HCT116 (cell line): ENCODE measurements at regions not wholly inside any gene's neighbourhood (a gene's known extent, or its start where the extent isn't known, plus 50 kb on each side); places are given as distances from the start of the nearest gene placed in this dataset.

Source experiments
- ATAC-seq: fragments of 200-7000 bp; cut with Tn5 transposase; 2 replicates; pipeline ENCODE4 v1.9.1; 2020; ENCODE audit warnings: mild to moderate bottlenecking, moderate library complexity
- BruUV-seq: library from RNA; stranded (reverse); fragments of 400-500 nt; replicated peaks from 2 replicates; lab custom pipeline; 2021; lab: Mats Ljungman, UMichigan
- CTCF ChIA-PET: fragments of 300-600 bp; sonication (Branson Sonifier 250); formaldehyde crosslinking; loops from one replicate; lab custom pipeline; 2021; ENCODE audit warnings: antibody characterized with exemption; lab: Charles Lee
- POLR2A ChIA-PET: fragments of 300-600, 350-600 bp; sonication (Branson Sonifier 250); formaldehyde crosslinking; loops from one replicate; lab custom pipeline; 2021; ENCODE audit warnings: antibody characterized with exemption; lab: Charles Lee
- RAD21 ChIA-PET, 2 experiments: fragments of 300-600 bp; sonication (Branson Sonifier 250); formaldehyde crosslinking; loops; one replicate each; lab custom pipeline; 2023; ENCODE audit warnings: low total read pairs in 2 of 2; ENCODE audit not compliant: uncharacterized antibody in 2 of 2, unreplicated experiment in 2 of 2, low non-redundant PET in 1 of 2; lab: Charles Lee
- DNase-seq: peaks from one replicate; pipeline ENCODE4 v3.0.0-alpha.2; 2010; ENCODE audit warnings: low read depth, low spot score
- H2AFZ ChIP-seq: fragments of 200-600 bp; shearing (Covaris generic), sonication (generic); 2 replicates; pipeline ENCODE4 v1.6.1; 2017; ENCODE audit warnings: low read depth, mixed run types, mixed read lengths, antibody characterized with exemption, low read length; ENCODE audit not compliant: poor library complexity, severe bottlenecking
- H3K27ac ChIP-seq: 2 replicates; pipeline ENCODE4 v1.5.1; 2012; ENCODE audit warnings: low read depth, low read length
- H3K27me3 ChIP-seq: fragments of 200-600 bp; sonication (generic); 2 replicates; pipeline ENCODE4 v1.6.1; 2016; ENCODE audit warnings: mixed run types, low read length, mixed read lengths; ENCODE audit not compliant: insufficient read depth
- H3K36me3 ChIP-seq, 2 experiments: fragments of 200-500 bp in 1 of 2; fragments of 200-600 bp in 1 of 2; sonication (Bioruptor generic) in 1 of 2; sonication (generic) in 1 of 2; 2 replicates each; pipeline versions ENCODE4 v1.5.1 to v1.6.1; 2014 to 2016; ENCODE audit warnings: low read length in 2 of 2, inconsistent platforms in 1 of 2, mixed read lengths in 1 of 2, mixed run types in 1 of 2; ENCODE audit not compliant: insufficient read depth in 2 of 2, control insufficient read depth in 1 of 2
- H3K4me1 ChIP-seq, 2 experiments: fragments of 200-600 bp in 1 of 2; sonication (generic) in 1 of 2; 2 replicates each; pipeline versions ENCODE4 v1.5.1 to v1.6.1; 2012 to 2017; ENCODE audit warnings: low read length in 2 of 2, inconsistent platforms in 1 of 2, mild to moderate bottlenecking in 1 of 2, mixed read lengths in 1 of 2, mixed run types in 1 of 2, moderate library complexity in 1 of 2; ENCODE audit not compliant: insufficient read depth in 2 of 2, control insufficient read depth in 1 of 2
- H3K4me2 ChIP-seq: fragments of 200-600 bp; sonication (generic); 2 replicates; pipeline ENCODE4 v1.6.1; 2017; ENCODE audit warnings: mixed run types, low read length, mixed read lengths
- H3K4me3 ChIP-seq, 2 experiments: fragments of 200-600 bp in 1 of 2; sonication (generic) in 1 of 2; replicated peaks in 1 of 2; 2 replicates each; pipeline ENCODE4 v1.5.1; 2011 to 2016; ENCODE audit warnings: low read length in 2 of 2, control low read depth in 1 of 2, low read depth in 1 of 2, mild to moderate bottlenecking in 1 of 2, mixed read lengths in 1 of 2, mixed run types in 1 of 2
- H3K79me2 ChIP-seq: fragments of 200-600 bp; sonication (generic); 2 replicates; pipeline ENCODE4 v1.6.1; 2017; ENCODE audit warnings: mild to moderate bottlenecking, mixed run types, low read length, moderate library complexity, mixed read lengths; ENCODE audit not compliant: insufficient read depth
- H3K9ac ChIP-seq: fragments of 200-600 bp; sonication (generic); 2 replicates; pipeline ENCODE4 v1.6.1; 2016; ENCODE audit warnings: low read length, mixed read lengths
- H3K9me2 ChIP-seq: fragments of 200-600 bp; sonication (generic), shearing (Covaris generic); 2 replicates; pipeline ENCODE4 v1.6.1; 2017; ENCODE audit warnings: mixed run types, mild to moderate bottlenecking, moderate library complexity; ENCODE audit not compliant: insufficient read depth
- H3K9me3 ChIP-seq, 2 experiments: fragments of 200-500 bp in 1 of 2; fragments of 200-600 bp in 1 of 2; sonication (Bioruptor generic) in 1 of 2; sonication (generic) in 1 of 2; 2 replicates each; pipeline ENCODE4 v1.6.1; 2014 to 2017; ENCODE audit warnings: low read length in 2 of 2, mixed read lengths in 2 of 2, inconsistent platforms in 1 of 2, low read depth in 1 of 2, mild to moderate bottlenecking in 1 of 2, mixed run types in 1 of 2, moderate library complexity in 1 of 2; ENCODE audit not compliant: control insufficient read depth in 1 of 2, insufficient read depth in 1 of 2
- H4K20me1 ChIP-seq: fragments of 200-600 bp; sonication (generic), shearing (Covaris generic); 2 replicates; pipeline ENCODE4 v1.6.1; 2017; ENCODE audit warnings: mixed run types, mild to moderate bottlenecking, moderate library complexity; ENCODE audit not compliant: insufficient read depth
- CBX3 ChIP-seq: IDR thresholded peaks from 2 replicates; pipeline ENCODE4 v1.6.1; 2012; ENCODE audit warnings: low read depth
- CEBPB ChIP-seq: IDR thresholded peaks from 2 replicates; pipeline ENCODE4 v1.6.1; 2012; ENCODE audit warnings: low read depth
- EZH2 ChIP-seq: fragments of 200-600 bp; sonication (generic); IDR thresholded peaks from 2 replicates; pipeline ENCODE4 v1.6.1; 2017; ENCODE audit warnings: antibody characterized with exemption, mixed run types
- EZH2phosphoT487 ChIP-seq: fragments of 200-600 bp; IDR thresholded peaks from 2 replicates; pipeline ENCODE4 v1.6.1; 2018; ENCODE audit warnings: antibody characterized with exemption, borderline replicate concordance
- RAD21 ChIP-seq: IDR thresholded peaks from 2 replicates; pipeline ENCODE4 v1.6.1; 2012; ENCODE audit warnings: low read depth, mild to moderate bottlenecking
- SIN3A ChIP-seq: IDR thresholded peaks from 2 replicates; pipeline ENCODE4 v1.6.1; 2012; ENCODE audit warnings: low read depth
- SP1 ChIP-seq: IDR thresholded peaks from 2 replicates; pipeline ENCODE4 v1.6.1; 2012; ENCODE audit warnings: low read depth
- TCF7L2 ChIP-seq: IDR thresholded peaks from 2 replicates; pipeline ENCODE4 v1.7.0; 2011; ENCODE audit warnings: borderline replicate concordance, inconsistent platforms; ENCODE audit not compliant: insufficient read depth, insufficient read length; ENCODE audit errors: extremely low read depth
- ZBTB33 ChIP-seq: IDR thresholded peaks from 2 replicates; pipeline ENCODE4 v1.6.1; 2011; ENCODE audit warnings: mild to moderate bottlenecking, low read length, moderate library complexity; ENCODE audit not compliant: insufficient replicate concordance; ENCODE audit errors: extremely low read depth
- ZFX ChIP-seq: fragments of 450-650 bp; IDR thresholded peaks from 2 replicates; pipeline ENCODE4 v1.6.1; 2017
- intact Hi-C: fragments of 100-400 bp; cut with micrococcal nuclease; formaldehyde crosslinking; loops from 2 replicates; pipeline ENCODE4 v1.10.0; 2022
- TF ChIP-seq, protein P1 (sequence below): IDR thresholded peaks from 2 replicates; pipeline ENCODE4 v1.6.1; 2012; ENCODE audit warnings: low read depth
- TF ChIP-seq, protein P2 (sequence below): IDR thresholded peaks from 2 replicates; pipeline ENCODE4 v1.6.1; 2012
- TF ChIP-seq, protein P3 (sequence below), 3 experiments: fragments of 200-600 bp in 1 of 3; sonication (generic) in 1 of 3; IDR thresholded peaks in 2 of 3; conservative IDR thresholded peaks in 1 of 3; 2 replicates each; pipeline ENCODE4 v1.5.1; 2012 to 2017; ENCODE audit warnings: low read depth in 2 of 3, low read length in 2 of 3, antibody characterized with exemption in 1 of 3, borderline replicate concordance in 1 of 3, control low read depth in 1 of 3, mild to moderate bottlenecking in 1 of 3, mixed read lengths in 1 of 3, mixed run types in 1 of 3, moderate library complexity in 1 of 3; ENCODE audit not compliant: insufficient read depth in 1 of 3

- no peak for TF ChIP-seq EZH2
- TF ChIP-seq SIN3A = no peak
- TF ChIP-seq, protein P1, sequence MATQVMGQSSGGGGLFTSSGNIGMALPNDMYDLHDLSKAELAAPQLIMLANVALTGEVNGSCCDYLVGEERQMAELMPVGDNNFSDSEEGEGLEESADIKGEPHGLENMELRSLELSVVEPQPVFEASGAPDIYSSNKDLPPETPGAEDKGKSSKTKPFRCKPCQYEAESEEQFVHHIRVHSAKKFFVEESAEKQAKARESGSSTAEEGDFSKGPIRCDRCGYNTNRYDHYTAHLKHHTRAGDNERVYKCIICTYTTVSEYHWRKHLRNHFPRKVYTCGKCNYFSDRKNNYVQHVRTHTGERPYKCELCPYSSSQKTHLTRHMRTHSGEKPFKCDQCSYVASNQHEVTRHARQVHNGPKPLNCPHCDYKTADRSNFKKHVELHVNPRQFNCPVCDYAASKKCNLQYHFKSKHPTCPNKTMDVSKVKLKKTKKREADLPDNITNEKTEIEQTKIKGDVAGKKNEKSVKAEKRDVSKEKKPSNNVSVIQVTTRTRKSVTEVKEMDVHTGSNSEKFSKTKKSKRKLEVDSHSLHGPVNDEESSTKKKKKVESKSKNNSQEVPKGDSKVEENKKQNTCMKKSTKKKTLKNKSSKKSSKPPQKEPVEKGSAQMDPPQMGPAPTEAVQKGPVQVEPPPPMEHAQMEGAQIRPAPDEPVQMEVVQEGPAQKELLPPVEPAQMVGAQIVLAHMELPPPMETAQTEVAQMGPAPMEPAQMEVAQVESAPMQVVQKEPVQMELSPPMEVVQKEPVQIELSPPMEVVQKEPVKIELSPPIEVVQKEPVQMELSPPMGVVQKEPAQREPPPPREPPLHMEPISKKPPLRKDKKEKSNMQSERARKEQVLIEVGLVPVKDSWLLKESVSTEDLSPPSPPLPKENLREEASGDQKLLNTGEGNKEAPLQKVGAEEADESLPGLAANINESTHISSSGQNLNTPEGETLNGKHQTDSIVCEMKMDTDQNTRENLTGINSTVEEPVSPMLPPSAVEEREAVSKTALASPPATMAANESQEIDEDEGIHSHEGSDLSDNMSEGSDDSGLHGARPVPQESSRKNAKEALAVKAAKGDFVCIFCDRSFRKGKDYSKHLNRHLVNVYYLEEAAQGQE = no peak
Measured at GRCh38 chr4:184902550-184902949, 76.8 kb upstream of the ACSL1 start (continued).

DNA sequence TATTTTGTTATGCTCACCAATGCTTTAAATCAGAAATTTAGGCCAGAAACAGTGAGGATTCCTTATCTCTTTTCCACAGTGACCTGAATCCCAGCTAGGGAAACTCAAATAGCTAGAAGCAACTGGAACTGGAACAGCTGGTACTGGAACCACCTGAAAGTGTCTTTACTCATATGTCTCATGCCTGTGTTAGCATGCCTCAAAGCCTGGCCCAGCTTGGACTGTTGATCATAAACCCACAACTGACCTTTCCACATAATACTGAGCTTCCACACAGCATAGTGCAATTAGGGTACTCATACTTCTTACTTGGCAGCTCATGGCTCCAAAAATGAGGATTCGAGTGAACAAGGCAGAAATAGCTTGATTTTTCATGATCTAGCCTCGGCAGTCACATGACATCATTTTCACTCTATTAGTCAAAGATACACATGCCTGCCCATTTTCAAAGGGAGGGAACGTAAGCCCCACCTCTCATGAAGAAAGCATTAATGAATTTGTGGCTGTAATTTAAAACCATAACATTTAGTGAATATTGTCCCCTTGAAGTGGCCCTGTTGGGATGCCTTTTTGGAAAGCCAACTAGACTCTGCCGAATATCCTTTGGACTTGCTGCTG lies 80.8 kb upstream of the ACSL1 start:
- BruUV-seq = no TSS peak
- Histone ChIP-seq H3K27me3 (no peaks in the 10 kb centered on the region), H3K79me2 (no peaks in the 10 kb centered on the region), H3K9me3 (no peaks in the 10 kb centered on the region), H3K4me2 (no peak overlapping the region), H3K4me3 (no peak overlapping the region), H3K36me3 (no peaks in the 10 kb centered on the region), H3K27ac (no peak overlapping the region), H3K9ac (no peak overlapping the region), H2AFZ (no peak overlapping the region), H3K4me1 (no peaks in the 10 kb centered on the region), H4K20me1 (no peaks in the 10 kb centered on the region), H3K9me2 (0 out of 2 replicates have a peak, but pooled peaks cover 3% of the 10 kb centered on the region)
- CTCF ChIA-PET = no interaction called here
- TF ChIP-seq, protein P2, sequence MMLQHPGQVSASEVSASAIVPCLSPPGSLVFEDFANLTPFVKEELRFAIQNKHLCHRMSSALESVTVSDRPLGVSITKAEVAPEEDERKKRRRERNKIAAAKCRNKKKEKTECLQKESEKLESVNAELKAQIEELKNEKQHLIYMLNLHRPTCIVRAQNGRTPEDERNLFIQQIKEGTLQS = no peak
- TF ChIP-seq, protein P3, sequence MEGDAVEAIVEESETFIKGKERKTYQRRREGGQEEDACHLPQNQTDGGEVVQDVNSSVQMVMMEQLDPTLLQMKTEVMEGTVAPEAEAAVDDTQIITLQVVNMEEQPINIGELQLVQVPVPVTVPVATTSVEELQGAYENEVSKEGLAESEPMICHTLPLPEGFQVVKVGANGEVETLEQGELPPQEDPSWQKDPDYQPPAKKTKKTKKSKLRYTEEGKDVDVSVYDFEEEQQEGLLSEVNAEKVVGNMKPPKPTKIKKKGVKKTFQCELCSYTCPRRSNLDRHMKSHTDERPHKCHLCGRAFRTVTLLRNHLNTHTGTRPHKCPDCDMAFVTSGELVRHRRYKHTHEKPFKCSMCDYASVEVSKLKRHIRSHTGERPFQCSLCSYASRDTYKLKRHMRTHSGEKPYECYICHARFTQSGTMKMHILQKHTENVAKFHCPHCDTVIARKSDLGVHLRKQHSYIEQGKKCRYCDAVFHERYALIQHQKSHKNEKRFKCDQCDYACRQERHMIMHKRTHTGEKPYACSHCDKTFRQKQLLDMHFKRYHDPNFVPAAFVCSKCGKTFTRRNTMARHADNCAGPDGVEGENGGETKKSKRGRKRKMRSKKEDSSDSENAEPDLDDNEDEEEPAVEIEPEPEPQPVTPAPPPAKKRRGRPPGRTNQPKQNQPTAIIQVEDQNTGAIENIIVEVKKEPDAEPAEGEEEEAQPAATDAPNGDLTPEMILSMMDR (IDR thresholded peaks at IDR 0.05 in 2 of 3, conservative IDR thresholded peaks at IDR 0.05 in 1 of 3; ENCODE audit: borderline replicate concordance in 1 of 3, insufficient read depth in 1 of 3, low read depth in 2 of 3, low read length in 2 of 3) = no peak
- TF ChIP-seq TCF7L2 = no peak
- no peak for TF ChIP-seq EZH2
- no peak for TF ChIP-seq ZBTB33
- no peak for TF ChIP-seq CBX3
- TF ChIP-seq CEBPB = no peak
- TF ChIP-seq SP1 = no peak
- TF ChIP-seq EZH2phosphoT487 = no peak
- no peak for TF ChIP-seq RAD21
- TF ChIP-seq ZFX = no peak
- DNase-seq (no peak), ATAC-seq (no peak)
- POLR2A ChIA-PET = no interaction called here
- RAD21 ChIA-PET = no interaction called here
- intact Hi-C loops = no loop called here
